Activated CD8-positive, alpha-beta memory T cell treated with anti-CD3 and anti-CD28 coated beads for 48 hours (primary cell): ENCODE measurements at regions not wholly inside any gene's neighbourhood (a gene's known extent, or its start where the extent isn't known, plus 50 kb on each side); places are given as distances from the start of the nearest gene placed in this dataset.
"Not testable (repeated sequence)": the region's sequence is repeated elsewhere in the genome, so short reads cannot be mapped to it uniquely, and the experiment has no call there.

Source experiments
- DNase-seq, 3 experiments: peaks; one replicate each; pipeline ENCODE4 v3.0.0-alpha.2; 2020; ENCODE audit warnings: low read depth in 2 of 3, low spot score in 2 of 3

DNA sequence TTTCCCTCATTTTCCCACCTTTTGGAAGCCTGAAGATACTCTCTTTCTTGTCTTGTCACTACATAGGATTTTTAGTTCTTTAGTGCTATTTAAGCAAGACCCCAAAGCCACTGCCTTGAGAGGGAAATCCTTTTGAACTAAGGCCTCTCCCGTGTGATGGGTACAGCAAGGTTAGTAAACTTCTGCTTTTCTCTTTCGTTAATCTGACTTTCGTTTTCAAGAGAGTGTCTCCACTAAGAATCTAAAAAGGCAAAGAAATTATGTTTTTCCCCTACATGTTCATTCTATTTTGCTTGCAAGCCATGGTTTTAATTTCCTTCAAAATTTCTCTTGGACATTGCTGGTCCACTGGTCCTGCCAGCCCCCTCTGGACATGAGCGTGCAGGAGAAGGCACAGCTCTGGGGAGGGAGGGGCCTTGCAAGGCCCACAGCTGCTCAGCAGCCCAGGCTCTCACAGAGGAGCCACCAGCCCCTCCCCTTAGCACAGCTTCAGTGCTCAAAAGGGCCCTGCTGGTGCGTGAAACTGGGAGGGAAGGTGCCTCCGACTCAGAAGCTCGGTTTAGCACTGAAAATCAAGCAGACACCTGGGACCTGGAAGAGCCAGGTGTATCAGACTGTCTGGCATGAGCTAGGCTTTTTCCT lies 210.9 kb upstream of the GALNT2 start:
- DNase-seq, result no peak

DNA sequence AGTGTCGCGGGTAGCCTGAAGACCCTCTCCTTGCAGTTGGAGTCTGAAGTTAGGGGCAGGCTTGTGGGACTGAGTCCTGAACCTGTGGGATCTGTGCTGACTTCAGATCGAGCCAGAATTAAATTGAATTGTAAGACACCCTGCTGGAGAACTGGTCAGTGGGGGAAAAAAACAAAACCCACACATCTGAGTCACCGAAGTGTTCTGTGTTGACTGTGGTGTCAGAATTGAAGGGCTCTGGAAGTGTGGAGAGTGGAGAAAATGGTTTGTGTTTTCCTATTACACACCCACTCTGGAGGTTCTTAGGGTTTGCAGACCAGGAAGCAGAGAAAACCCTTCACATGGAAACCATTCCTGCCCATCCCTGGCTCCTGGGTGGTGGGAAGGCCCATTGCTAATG lies 209.5 kb upstream of the GALNT2 start:
- DNase-seq, result no peak

DNA sequence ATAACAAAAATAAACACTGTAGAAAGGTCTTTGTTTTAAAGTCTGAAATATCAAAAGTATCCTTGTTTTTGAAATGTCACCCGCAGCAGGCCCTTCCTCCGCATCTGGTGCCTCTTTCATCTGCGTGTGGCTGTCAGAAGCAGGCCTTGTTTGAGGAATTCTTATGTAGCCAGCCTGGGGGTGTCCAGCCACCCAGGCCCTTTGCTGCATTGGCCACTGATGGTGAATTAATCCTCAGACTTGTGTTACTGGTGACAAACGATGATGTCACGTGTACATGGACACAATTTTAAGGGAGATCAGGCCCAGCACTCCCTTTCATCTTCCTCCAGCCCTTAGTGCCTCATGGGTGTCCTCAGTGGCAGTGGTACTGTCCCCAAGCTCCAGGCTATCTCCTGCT lies 208.0 kb upstream of the GALNT2 start:
- DNase-seq, result no peak

DNA sequence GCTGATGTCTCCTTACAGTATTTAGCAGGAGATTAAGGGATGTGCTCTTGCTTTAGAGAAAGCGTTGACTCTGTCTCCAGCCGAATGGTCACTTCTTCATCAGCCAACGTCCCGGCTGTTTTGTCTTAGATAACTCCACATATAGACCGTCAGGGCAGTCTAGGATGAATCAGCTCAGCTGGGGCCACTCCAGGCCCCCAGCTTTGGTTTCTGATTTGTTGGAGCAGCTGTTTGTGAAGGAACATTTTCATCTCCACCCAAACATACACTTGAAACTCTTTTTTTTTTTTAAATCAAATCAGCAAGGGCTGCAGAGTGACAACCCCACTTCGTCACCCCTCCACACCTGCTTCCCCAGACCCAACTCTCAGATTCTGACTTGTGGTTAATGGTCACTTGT lies 206.1 kb upstream of the GALNT2 start:
- DNase-seq, result no peak

DNA sequence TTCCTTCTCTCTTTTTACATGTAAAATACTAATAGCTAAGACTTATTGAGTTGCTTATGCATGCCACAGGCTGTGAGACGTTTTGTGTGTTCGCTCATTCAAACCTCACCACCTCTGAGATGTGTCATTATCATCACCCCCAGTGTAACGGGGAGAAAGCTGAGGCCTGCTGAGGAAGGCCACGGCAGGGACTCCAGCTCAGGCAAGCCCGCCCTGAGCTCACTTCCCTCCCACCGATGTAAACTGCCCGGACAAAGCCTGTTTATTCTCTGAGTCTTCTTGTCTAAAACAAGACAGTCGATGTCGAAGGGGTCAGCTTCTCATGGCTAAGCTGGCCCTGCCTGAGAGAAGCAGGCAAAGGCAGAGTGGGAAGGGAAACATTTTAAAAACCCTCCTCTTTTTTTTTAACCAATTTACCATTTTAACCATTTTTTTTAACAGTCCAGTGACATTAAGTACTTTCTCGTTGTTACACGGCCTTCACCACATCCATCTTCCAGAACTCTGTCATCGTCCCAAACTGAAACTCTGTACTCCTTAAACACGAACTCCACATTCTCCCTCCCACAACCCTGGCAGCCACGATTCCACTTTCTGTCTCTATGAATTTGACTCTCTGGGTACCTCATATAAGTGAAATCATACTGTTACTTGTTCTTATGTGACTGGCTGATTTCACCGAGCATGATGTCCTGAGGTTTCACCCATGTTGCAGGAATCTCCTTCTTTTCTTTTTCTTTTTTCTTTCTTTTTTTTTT lies 204.8 kb upstream of the GALNT2 start:
- DNase-seq, result no peak

DNA sequence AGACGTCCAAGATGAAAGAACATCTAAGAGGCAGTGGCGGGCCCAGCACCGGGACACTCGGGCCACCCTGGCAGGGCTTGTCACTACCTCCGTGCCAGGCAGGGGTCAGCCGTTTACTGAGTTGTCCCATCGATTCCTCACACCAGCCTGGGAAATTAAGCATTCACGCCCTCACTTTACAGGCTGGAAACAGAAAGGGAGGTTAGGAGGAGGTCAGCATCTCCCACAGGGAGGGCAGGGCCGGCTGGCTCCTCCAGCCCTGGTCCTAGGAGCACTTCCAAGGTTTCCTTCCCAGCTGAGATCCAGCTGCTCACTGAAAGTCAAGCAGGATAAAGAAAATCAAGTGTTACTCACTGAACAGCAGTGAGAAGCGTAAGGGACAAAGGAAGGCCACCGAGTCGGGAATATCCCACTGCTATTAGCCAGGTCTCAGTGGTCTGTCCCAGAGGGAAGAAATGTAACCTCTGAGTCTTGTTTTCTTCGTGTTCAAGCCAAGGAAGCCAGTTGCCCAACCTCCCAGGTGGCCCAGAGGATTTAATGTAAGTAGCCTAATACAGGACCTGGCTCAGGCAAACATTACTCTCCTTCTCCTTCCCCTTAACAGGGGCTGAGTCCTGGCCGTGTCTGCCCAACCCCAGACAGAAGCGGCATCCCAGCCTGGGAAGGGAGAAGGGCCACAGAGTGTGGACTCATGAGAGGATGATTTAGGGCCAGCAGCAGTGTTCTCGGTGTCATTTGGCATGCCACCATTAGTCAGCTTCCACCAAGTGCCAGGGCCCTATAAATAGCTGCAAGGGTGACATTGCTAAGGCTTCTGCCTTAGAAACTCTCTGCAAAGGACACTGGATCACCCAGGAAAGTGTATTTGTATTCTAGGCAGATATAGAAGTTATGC lies 203.1 kb upstream of the GALNT2 start:
- DNase-seq, result no peak

DNA sequence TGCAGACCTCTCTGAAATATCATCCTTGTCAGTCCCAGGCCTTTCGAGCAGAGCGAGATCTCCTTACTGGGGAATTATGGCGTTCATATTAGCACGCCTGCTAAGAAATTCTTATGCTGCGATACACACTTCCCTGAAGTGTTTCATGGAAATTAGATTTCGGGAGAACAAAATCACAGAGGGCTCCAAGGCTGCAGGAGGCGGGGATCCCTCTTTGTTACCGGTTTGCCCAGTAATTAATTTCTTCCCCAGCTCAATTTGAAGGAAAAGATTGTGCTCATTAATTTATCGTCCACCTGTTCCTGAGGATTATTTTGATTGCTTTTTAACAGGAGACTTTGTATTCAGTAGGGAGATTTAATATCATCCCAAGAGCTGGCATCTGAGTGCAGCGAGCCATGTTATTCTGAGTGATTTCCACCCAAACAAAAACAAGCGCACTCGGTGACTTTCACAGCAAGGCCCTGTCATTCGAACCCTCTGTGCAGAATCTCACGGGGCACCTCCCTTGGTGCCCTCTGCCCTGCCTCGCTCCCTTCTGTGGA lies 202.3 kb upstream of the GALNT2 start:
- no peak for DNase-seq

DNA sequence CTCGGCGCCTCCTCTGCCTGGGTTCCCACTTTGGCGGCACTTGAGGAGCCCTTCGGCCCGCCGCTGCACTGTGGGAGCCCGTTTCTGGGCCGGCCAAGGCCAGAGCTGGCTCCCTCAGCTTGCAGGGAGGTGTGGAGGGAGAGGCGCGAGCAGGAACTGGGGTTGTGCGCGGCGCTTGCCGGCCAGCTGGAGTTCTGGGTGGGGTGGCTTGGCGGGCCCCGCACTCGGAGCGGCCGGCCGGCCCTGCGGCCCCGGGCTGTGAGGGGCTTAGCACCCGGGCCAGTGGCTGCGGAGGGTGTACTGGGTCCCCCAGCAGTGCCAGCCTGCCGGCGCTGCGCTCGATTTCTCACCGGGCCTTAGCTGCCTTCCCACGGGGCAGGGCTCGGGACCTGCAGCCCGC lies 201.7 kb upstream of the GALNT2 start:
- not testable (repeated sequence) for DNase-seq

DNA sequence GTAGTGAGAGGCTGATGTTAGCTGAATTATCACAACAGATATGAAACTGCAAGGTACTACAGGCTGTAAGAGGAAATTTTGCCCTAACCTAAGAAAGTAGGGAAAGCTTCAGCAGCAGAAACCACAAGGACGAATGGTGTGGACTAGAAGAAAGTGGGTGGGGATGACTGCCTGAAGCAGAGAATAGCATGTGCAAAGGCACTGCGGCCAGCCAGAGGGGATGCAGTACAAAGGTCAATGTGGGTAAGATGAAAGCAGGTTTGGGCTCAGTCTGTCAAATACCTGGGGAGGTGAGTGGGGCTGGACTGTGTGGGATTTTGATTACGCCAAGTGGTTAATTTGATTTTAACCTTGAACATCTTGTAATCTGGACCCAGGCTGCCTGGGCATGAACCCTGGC lies 199.3 kb upstream of the GALNT2 start:
- DNase-seq, result no peak

DNA sequence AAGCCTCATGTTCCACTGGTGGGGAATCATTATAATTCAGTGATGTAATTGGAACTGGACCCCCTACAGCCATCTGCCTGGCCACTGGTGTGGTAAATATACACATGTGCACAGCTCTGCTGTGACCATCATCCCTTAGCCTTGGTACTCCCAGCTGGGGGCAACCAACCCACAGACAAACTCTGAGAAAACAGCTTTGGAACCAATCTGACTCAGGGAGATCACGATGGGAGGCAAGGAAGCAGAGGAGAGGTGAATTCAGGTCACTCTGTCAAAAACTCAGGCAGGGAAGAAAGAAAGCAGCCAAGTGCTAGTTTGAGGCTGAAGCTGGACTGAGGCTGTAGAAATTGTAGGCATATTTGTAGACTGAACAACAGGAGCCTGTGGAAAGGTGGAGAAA lies 197.8 kb upstream of the GALNT2 start:
- DNase-seq, result no peak

DNA sequence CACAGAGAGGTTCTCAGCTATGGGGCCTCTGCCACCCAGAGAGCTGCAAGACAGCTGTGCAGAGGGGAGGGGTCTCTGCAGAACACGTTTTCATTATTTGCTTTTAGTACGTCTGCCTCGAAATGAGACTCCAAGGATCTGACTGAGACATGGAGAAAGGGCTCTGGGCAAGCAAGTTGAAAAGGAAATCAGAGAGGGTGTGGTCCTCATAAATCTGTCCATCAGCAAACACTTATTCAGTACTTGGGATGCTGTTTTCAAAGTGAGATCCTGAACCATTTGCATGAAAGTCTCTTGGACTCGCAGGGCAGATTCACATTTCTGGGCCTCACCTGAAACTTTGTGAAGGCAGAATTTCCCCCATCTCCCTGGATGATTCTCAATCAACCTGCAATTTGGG lies 197.4 kb upstream of the GALNT2 start:
- no peak for DNase-seq

DNA sequence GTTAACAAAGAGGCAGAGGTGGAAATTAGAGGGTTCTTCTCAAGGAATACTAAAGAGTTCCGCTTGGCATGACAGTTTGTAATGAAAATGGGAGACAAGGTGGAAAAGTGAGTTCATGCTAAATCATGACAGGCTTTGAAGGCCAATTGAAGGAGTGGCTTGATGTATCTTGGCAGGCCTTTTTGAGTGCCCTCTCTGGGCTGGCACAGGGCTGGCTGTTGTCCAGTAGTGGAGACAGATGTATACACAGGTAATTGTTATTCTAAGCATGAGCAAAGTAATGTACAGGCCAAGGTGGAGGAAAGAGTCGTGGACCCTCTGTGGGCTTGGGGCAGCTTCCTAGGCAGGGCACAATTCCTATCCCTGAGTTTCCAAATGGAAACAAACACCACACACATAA lies 196.7 kb upstream of the GALNT2 start:
- DNase-seq, result no peak

DNA sequence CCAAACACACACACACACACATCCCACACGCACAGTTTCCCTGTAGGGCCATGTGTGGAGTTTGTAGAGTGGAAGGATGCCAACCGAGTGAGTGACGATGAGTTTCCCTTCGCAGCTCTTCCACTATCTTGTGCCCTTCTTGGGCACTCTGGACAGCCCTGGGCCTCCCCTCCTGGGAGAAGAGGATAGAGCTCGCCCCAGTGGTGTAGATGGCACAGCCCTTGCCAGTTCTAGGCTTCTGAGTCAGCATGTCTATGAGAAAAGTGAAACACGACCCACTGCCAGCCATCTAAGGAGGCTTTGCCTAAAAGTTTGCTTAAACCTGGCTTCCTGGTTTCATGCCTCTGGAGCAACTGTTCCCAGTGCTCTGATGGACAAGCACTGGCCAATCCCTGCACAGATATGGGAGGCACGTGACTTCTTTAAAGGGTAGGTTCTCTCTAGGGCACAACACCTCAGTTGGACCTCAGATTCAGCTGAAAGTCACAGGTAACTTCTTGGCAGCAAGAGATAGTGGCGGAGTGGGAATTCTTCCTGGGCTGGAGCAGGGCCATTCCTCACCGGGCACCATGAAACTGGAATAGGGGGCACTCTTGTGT lies 195.9 kb upstream of the GALNT2 start:
- DNase-seq, result no peak

DNA sequence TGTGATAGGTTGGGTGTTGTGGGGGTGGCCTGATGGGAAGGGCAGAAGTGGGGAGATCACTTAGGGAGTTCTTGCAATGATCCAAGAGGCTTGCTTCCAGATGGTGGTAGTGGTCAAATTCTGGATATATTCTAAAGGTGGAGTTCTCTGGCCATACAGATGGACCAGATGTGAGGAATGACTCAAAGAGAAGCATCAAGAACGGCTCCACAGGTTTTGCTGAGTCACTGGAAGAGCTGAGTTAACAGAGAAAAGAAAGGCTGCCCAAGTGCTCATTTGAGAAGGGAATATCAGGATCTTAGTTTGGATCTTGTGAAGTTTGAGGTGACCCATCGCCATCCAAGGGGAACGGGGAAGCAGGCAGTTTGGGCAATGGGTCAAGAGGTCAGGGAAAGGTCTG lies 192.9 kb upstream of the GALNT2 start:
- DNase-seq, result no peak

DNA sequence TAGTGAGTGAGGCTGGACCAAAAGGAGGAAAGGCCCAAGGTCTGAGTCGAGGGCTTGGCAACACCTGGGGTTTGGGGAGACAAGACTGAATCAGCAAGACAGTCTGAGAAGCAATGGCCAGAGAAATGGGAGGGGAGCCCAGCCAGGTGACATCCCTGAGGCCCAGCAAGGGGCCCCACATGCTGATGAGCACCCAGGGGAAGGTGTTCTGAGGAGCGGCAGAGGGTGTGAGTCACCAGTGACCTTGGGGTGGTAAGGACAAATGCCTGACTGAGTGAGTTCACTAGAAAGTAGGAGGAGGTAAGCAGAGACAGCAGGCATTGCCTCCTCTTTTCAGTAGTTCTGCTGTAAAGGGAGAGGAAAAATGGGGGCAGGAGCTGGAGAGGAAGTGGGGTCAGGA lies 192.4 kb upstream of the GALNT2 start:
- DNase-seq, result no peak

DNA sequence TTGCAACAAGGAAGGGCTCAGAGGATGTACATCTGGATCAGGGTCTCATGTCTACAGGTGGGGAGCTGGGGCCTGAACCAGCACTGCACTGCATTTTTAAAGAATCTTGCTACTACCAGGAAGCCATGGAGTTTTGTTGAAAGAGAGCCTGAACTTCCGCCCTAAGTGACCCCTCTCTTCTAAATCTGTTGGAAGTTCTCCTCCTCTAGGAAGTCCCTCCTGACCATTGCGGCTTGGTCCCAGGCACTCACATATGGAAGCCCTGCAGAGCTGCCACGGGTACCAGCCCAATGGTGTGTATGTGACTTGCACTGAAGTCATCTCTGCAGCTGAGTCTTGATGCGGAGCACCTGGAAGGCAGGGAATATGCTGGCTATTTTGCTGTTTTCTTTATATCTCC lies 192.0 kb upstream of the GALNT2 start:
- DNase-seq, result no peak

DNA sequence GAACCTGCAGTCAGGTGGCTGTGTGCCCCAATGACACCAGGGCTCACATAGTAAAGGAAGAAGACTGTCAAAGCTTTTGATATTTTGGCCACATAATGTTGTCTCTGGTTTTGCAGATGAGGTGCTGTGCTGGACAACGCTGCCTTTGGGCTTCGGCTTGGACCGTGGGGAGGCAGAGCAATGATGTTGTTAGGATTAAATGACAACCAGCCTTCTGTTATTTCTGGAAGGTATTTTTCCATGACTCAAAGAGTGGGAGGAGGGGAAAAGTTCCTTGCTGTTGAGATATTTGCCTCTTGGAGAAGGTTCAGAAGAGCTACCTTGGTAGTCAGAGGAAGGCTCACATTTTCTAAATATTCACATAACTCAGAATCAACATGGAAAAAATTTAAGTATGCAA lies 187.3 kb upstream of the GALNT2 start:
- DNase-seq, result no peak

DNA sequence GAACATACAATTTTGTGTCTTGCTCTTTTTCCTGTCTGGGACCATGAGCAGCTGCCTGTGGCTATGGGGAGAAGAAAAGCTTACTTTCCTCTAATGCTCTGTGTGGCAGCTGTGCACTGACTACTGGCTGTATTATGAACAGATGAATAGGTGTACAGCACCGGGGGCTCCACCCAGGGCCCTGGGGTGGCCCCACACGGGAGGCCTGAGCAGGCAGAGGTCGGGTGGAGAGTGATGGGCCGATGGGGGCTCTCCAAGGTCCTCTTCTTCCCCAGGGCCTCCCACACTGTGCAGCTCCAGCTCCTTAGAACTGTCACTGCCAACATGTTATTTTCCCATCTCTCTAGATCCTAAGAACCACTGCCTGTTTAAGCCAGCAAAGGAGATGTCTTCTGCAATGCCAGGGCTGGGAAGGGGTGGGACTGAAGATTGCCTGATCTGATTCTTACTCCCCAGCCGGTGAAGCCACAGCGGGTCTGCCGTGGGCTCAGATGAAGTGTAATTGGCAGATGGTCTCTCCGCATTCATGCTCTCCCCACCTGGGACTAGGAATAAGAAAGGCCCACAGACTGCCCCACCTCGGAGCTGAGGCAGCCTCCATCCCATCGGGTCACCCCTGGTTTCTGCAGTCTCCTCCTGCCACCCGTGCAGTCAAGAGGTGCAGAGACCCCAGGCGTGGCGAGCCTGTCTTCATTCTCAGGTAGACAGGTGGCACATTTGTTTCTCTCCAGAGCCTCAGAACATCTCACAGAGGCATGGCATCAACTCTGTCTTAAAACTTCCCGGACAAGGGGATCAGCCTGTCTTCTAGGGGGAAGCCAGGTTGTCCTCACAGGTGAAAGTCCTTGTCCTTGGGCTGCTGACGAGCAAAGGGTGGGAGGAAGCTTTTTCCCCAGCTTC lies 186.5 kb upstream of the GALNT2 start:
- DNase-seq, result no peak

DNA sequence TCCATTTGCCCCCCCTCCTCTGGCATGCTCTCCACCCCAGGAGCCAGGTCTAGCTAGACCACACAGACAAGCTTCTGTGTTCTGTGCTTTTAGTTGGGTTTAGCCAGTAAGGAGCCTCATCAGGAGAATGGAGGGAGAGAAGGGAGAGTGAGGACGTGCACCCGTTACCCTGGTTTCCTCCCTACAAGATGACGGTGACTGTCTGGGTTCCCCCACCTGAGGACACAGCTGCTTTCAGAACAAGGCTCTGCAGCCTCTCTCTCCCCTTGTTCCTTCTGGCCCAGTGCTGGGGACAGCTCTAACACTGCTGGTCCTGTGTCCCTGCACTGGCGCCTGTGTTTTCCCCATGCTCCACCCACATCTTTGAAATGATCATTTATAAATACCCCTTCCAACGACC lies 184.4 kb upstream of the GALNT2 start:
- no peak for DNase-seq

DNA sequence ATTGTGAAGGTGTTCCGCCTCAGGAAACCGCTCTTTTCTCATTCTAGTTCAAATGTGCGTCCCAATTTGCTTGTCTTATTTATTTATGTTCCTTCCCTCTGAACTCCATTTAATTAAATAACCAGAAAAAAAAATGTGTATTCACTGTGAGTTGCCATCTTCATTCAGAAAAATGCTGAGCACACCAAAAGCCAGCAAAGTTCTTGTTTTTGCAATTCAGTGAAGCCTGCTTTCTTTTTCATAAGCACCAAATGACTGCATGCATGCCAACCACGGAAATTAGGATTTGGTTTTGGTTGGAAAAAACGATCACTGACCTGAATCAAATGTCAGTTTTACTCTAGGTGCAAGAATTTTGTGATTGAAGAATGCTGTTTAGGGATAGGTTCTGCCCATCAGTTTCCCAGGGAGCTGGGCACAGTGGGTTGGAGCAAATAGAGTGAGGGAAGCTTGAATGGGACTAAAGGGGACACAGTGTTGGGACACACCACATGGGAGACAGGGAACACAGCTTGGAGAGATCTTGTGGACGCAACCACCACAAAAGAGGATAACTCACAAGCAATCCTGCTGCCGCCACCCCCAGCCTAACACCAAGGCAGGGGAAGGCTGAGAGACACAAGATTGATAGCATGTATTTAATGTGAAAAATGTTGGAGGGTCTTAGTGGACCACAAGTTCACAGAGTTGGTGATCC lies 183.4 kb upstream of the GALNT2 start:
- DNase-seq, result no peak
